ENCODE measurements at regions not wholly inside any gene's neighbourhood (a gene's known extent, or its start where the extent isn't known, plus 50 kb on each side); places are given as distances from the start of the nearest gene placed in this dataset.

- TF ChIP-seq RFX5 (IDR thresholded peaks at IDR 0.05; ENCODE audit: low read depth, low read length) = no peak
- TF ChIP-seq BACH1 (IDR thresholded peaks at IDR 0.05; ENCODE audit: borderline replicate concordance) = no peak
- no peak for TF ChIP-seq CTCF (IDR thresholded peaks at IDR 0.05 in 2 of 3, conservative IDR thresholded peaks at IDR 0.05 in 1 of 3; ENCODE audit: control insufficient read depth in 2 of 3, extremely low read depth in 1 of 3, insufficient read depth in 1 of 3, low read depth in 3 of 3, low read length in 3 of 3)
- TF ChIP-seq ZNF274 (IDR thresholded peaks at IDR 0.05; ENCODE audit: insufficient read depth, insufficient read length) = no peak
- no peak for TF ChIP-seq SMC3 (IDR thresholded peaks at IDR 0.05; ENCODE audit: borderline replicate concordance, low read length)
- TF ChIP-seq PRDM15 (CRISPR knock-in tag; IDR thresholded peaks at IDR 0.05) = no peak
- no peak for TF ChIP-seq EZH2 (IDR thresholded peaks at IDR 0.05; ENCODE audit: borderline replicate concordance, control insufficient read depth, low read depth, low read length)
Observed at GRCh38 chrX:124895947-124896346, 423.7 kb upstream of the TEX13C start.
